ENCODE measurements at regions not wholly inside any gene's neighbourhood (a gene's known extent, or its start where the extent isn't known, plus 50 kb on each side); places are given as distances from the start of the nearest gene placed in this dataset.

- no peak for TF ChIP-seq SP1 (IDR thresholded peaks at IDR 0.05; ENCODE audit: low read depth)
- no peak for TF ChIP-seq EGR1 (IDR thresholded peaks at IDR 0.05; ENCODE audit: low read depth)
- no peak for TF ChIP-seq POLR2AphosphoS5 (IDR thresholded peaks at IDR 0.05; ENCODE audit: low read depth, low read length)
- no peak for TF ChIP-seq MAX (IDR thresholded peaks at IDR 0.05)
- TF ChIP-seq ZNF274 (IDR thresholded peaks at IDR 0.05; ENCODE audit: low read depth, low read length) = no peak
- TF ChIP-seq CTCF (IDR thresholded peaks at IDR 0.05 in 2 of 3, conservative IDR thresholded peaks at IDR 0.05 in 1 of 3; ENCODE audit: borderline replicate concordance in 1 of 3, insufficient read depth in 1 of 3, low read depth in 2 of 3, low read length in 2 of 3) = no peak
- no peak for TF ChIP-seq TCF7L2 (IDR thresholded peaks at IDR 0.05; ENCODE audit: borderline replicate concordance, extremely low read depth, insufficient read depth, insufficient read length)
- TF ChIP-seq EZH2 (IDR thresholded peaks at IDR 0.05) = no peak
These were observed 198.0 kb upstream of the ZFP64 start for GRCh38 chr20:52389606-52390005.

All from HCT116 (cell line).